MM.1S (cell line): ENCODE measurements at regions not wholly inside any gene's neighbourhood (a gene's known extent, or its start where the extent isn't known, plus 50 kb on each side); places are given as distances from the start of the nearest gene placed in this dataset.

ENCODE experiments used
- DNase-seq: peaks from one replicate; pipeline ENCODE4 v3.0.0-alpha.2; 2015
- H2AFZ ChIP-seq: fragments of 300-600 bp; sonication (generic); 2 replicates; pipeline ENCODE4 v1.6.0; 2016; ENCODE audit warnings: antibody characterized with exemption, low read length
- H3F3A ChIP-seq: fragments of 300-600 bp; sonication (generic); 2 replicates; pipeline ENCODE4 v1.6.1; 2016; ENCODE audit warnings: mild to moderate bottlenecking, antibody characterized with exemption, low read length, moderate library complexity, mixed read lengths; ENCODE audit not compliant: insufficient read depth
- H3K27ac ChIP-seq: fragments of 300-600 bp; sonication (generic); 2 replicates; pipeline ENCODE4 v1.5.1; 2016; ENCODE audit warnings: mild to moderate bottlenecking, low read length
- H3K27me3 ChIP-seq: fragments of 300-600 bp; sonication (generic); replicated peaks from 2 replicates; pipeline ENCODE4 v1.6.0; 2016; ENCODE audit warnings: low read length; ENCODE audit not compliant: insufficient read depth
- H3K36me3 ChIP-seq: fragments of 300-600 bp; sonication (generic); replicated peaks from 2 replicates; pipeline ENCODE4 v1.6.1; 2016; ENCODE audit warnings: mild to moderate bottlenecking, low read length, mixed read lengths; ENCODE audit not compliant: insufficient read depth
- H3K4me1 ChIP-seq: fragments of 300-600 bp; sonication (generic); 2 replicates; pipeline ENCODE4 v1.6.1; 2016; ENCODE audit warnings: low read length, mixed read lengths
- H3K4me2 ChIP-seq: fragments of 300-600 bp; sonication (generic); 2 replicates; pipeline ENCODE4 v1.6.0; 2016; ENCODE audit warnings: low read depth, low read length
- H3K4me3 ChIP-seq: fragments of 300-600 bp; sonication (generic); 2 replicates; pipeline ENCODE4 v1.5.1; 2016; ENCODE audit warnings: low read length, mixed read lengths
- H3K79me2 ChIP-seq: fragments of 300-600 bp; sonication (generic); 2 replicates; pipeline ENCODE4 v1.6.1; 2016; ENCODE audit warnings: mixed run types, low read length, mixed read lengths
- H3K9ac ChIP-seq: fragments of 300-600 bp; sonication (generic); 2 replicates; pipeline ENCODE4 v1.6.1; 2016; ENCODE audit warnings: low read length, mixed read lengths
- H3K9me2 ChIP-seq: fragments of 300-600 bp; sonication (generic); replicated peaks from 2 replicates; pipeline ENCODE4 v1.6.1; 2016; ENCODE audit warnings: mild to moderate bottlenecking, low read length, mixed read lengths; ENCODE audit not compliant: insufficient read depth
- H3K9me3 ChIP-seq: fragments of 300-600 bp; sonication (generic); replicated peaks from 2 replicates; pipeline ENCODE4 v1.6.1; 2016; ENCODE audit warnings: mild to moderate bottlenecking, low read length, mixed read lengths; ENCODE audit not compliant: insufficient read depth
- H4K20me1 ChIP-seq: fragments of 300-600 bp; sonication (generic); 2 replicates; pipeline ENCODE4 v1.6.1; 2016; ENCODE audit warnings: mild to moderate bottlenecking, low read length, moderate library complexity, mixed read lengths; ENCODE audit not compliant: insufficient read depth
- CTCF ChIP-seq: fragments of 300-600 bp; sonication (generic); IDR thresholded peaks from 2 replicates; pipeline ENCODE4 v1.5.1; 2016; ENCODE audit warnings: antibody characterized with exemption, low read length, mixed read lengths
- EZH2 ChIP-seq: fragments of 300-600 bp; sonication (generic); optimal IDR thresholded peaks from 2 replicates; pipeline ENCODE3; 2017; ENCODE audit warnings: low read depth, mild to moderate bottlenecking, antibody characterized with exemption, low read length, mixed read lengths
- EZH2phosphoT487 ChIP-seq: fragments of 300-600 bp; sonication (generic); IDR thresholded peaks from 2 replicates; pipeline ENCODE4 v1.6.1; 2018; ENCODE audit warnings: antibody characterized with exemption, low read length

GRCh38 chr21:22224261-22224660 is 1226.1 kb downstream of the NCAM2 start:
- no peaks in the 10 kb centered on the region for H3K36me3 ChIP-seq
- H3K4me3 ChIP-seq: no peak overlapping the region
- no peak overlapping the region for H3K4me2 ChIP-seq
- H3F3A ChIP-seq: no peaks in the 10 kb centered on the region
- no peaks in the 10 kb centered on the region for H3K27me3 ChIP-seq
- no peak overlapping the region for H3K9ac ChIP-seq
- TF ChIP-seq CTCF (no peak), EZH2 (no peak), EZH2phosphoT487 (no peak)
- H3K4me1 ChIP-seq: no peaks in the 10 kb centered on the region
- H3K9me3 ChIP-seq: no peaks in the 10 kb centered on the region
- no peak overlapping the region for H3K27ac ChIP-seq
- no peaks in the 10 kb centered on the region for H3K79me2 ChIP-seq
- DNase-seq: peak; percentile 11
- H4K20me1 ChIP-seq: no peaks in the 10 kb centered on the region
- H2AFZ ChIP-seq: no peak overlapping the region
- H3K9me2 ChIP-seq: no peaks in the 10 kb centered on the region

GRCh38 chr21:22225299-22225698 is 1227.1 kb downstream of the NCAM2 start:
- no peaks in the 10 kb centered on the region for H3K36me3 ChIP-seq
- no peaks in the 10 kb centered on the region for H3K27me3 ChIP-seq
- no peaks in the 10 kb centered on the region for H4K20me1 ChIP-seq
- no peak overlapping the region for H3K27ac ChIP-seq
- H3K9ac ChIP-seq: no peak overlapping the region
- DNase-seq: no peak
- H3K4me1 ChIP-seq: no peaks in the 10 kb centered on the region
- H3K79me2 ChIP-seq: no peaks in the 10 kb centered on the region
- no peak overlapping the region for H3K4me3 ChIP-seq
- H3K9me3 ChIP-seq: no peaks in the 10 kb centered on the region
- H3K9me2 ChIP-seq: no peaks in the 10 kb centered on the region
- TF ChIP-seq EZH2 (no peak), CTCF (no peak), EZH2phosphoT487 (no peak)
- no peaks in the 10 kb centered on the region for H3F3A ChIP-seq
- H3K4me2 ChIP-seq: no peak overlapping the region
- no peak overlapping the region for H2AFZ ChIP-seq

- H3K27me3 ChIP-seq: no peaks in the 10 kb centered on the region
- H3F3A ChIP-seq: no peaks in the 10 kb centered on the region
- no peak overlapping the region for H3K4me3 ChIP-seq
- no peak overlapping the region for H2AFZ ChIP-seq
- no peaks in the 10 kb centered on the region for H4K20me1 ChIP-seq
- no peaks in the 10 kb centered on the region for H3K4me1 ChIP-seq
- TF ChIP-seq EZH2phosphoT487: no peak
- no peak for TF ChIP-seq CTCF
- no peak for TF ChIP-seq EZH2
- H3K9me3 ChIP-seq: no peaks in the 10 kb centered on the region
- DNase-seq: no peak
- H3K27ac ChIP-seq: no peak overlapping the region
- no peaks in the 10 kb centered on the region for H3K36me3 ChIP-seq
- no peak overlapping the region for H3K9ac ChIP-seq
- no peaks in the 10 kb centered on the region for H3K79me2 ChIP-seq
- H3K9me2 ChIP-seq: no peaks in the 10 kb centered on the region
- no peak overlapping the region for H3K4me2 ChIP-seq
These were observed 1232.8 kb downstream of the NCAM2 start for GRCh38 chr21:22231013-22231412.
